ENCODE measurements at regions not wholly inside any gene's neighbourhood (a gene's known extent, or its start where the extent isn't known, plus 50 kb on each side); places are given as distances from the start of the nearest gene placed in this dataset.
A peak's percentile ranks its signal among the peaks of the same experiment; 100 is the strongest.
"Not testable (repeated sequence)": the region's sequence is repeated elsewhere in the genome, so short reads cannot be mapped to it uniquely, and the experiment has no call there.

- no peak for DNase-seq
Measured at GRCh38 chr12:119931402-119931801, 54.3 kb upstream of the CIT start.

DNA sequence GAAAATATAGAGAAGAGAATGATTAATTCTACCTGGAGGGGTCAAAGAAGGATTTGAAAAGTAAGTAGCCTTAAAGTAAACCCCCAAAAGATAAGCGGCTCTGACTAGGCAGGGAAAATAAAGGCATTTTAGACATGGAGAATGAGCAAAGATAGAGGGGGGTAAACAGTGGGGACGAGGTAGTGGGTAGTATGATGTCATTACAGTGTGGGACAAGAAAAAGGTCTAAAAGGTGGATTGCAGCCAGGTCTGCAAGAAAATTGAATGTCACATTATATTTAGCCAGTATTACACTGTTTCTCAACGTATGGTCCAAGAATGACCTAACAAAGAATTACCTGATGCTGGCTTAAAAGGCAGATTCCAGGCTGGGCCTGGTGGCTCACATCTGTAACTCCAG lies 55.8 kb upstream of the CIT start:
- no peak for DNase-seq

- not testable (repeated sequence) for DNase-seq
Measured at GRCh38 chr12:119934780-119935179, 54.3 kb upstream of the BICDL1 start.

DNA sequence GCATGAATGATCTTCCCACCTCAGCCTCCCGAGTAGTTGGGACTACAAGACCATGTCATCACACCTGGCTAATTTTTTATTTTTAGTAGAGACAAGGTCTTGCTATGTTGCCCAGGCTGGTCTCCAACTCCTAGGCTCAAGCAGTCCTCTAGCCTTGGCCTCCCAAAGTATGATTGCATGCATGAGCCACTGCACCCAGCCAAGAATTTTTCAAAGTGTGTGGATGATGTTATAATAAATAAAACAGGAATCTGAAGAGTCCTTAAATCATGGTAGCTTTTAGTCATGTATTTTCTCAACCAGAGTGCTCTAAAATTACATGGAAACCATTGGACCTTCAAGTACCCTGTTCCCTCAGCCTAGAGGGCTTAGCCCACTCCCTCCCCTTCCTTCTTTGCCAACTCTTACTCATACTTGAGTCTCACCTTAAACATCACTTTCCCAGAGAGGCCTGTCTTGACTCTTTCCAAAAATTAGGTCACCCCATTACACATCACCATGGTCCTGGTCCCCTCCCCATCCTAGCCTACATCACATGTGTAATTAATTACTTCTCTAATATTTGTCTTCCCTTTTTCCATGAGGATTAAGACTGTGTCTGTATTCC lies 52.2 kb upstream of the BICDL1 start:
- no peak for DNase-seq

- DNase-seq, result peak; percentile 89
Measured at GRCh38 chr12:119938049-119938667, 50.9 kb upstream of the BICDL1 start.

All from eye (tissue), 1 donor.